H9 (cell line): ENCODE measurements at regions not wholly inside any gene's neighbourhood (a gene's known extent, or its start where the extent isn't known, plus 50 kb on each side); places are given as distances from the start of the nearest gene placed in this dataset.

Experiments
- DNase-seq: peaks from one replicate; pipeline ENCODE4 v3.0.0-alpha.2; 2017
- H2AFZ ChIP-seq: one replicate; pipeline ENCODE4 v1.6.1; 2013; ENCODE audit warnings: mild to moderate bottlenecking, low read length, control low read depth, moderate library complexity
- H2AK5ac ChIP-seq: 2 replicates; pipeline ENCODE4 v1.6.1; 2013; ENCODE audit warnings: low read length, control low read depth, mixed read lengths; ENCODE audit not compliant: insufficient read length
- H2BK120ac ChIP-seq: one replicate; pipeline ENCODE4 v1.6.1; 2013; ENCODE audit warnings: low read depth, mild to moderate bottlenecking, low read length, control low read depth, inconsistent platforms; ENCODE audit not compliant: poor library complexity, severe bottlenecking
- H2BK12ac ChIP-seq: 2 replicates; pipeline ENCODE4 v1.6.1; 2013; ENCODE audit warnings: low read length, control low read depth, mixed read lengths, low read depth; ENCODE audit not compliant: insufficient read length
- H2BK15ac ChIP-seq: 2 replicates; pipeline ENCODE4 v1.6.1; 2013; ENCODE audit warnings: low read depth, low read length, control low read depth
- H2BK20ac ChIP-seq: one replicate; pipeline ENCODE4 v1.6.1; 2013; ENCODE audit warnings: low read depth, mild to moderate bottlenecking, low read length, control low read depth, inconsistent platforms; ENCODE audit not compliant: poor library complexity, severe bottlenecking
- H2BK5ac ChIP-seq: 2 replicates; pipeline ENCODE4 v1.6.1; 2013; ENCODE audit warnings: low read length, control low read depth, mixed read lengths; ENCODE audit not compliant: insufficient read length
- H3K14ac ChIP-seq: 2 replicates; pipeline ENCODE4 v1.6.1; 2013; ENCODE audit warnings: low read length, control low read depth; ENCODE audit not compliant: insufficient read depth
- H3K18ac ChIP-seq: 2 replicates; pipeline ENCODE4 v1.6.1; 2013; ENCODE audit warnings: low read depth, mild to moderate bottlenecking, mixed read lengths, low read length, control low read depth; ENCODE audit not compliant: insufficient read length
- H3K23ac ChIP-seq: 2 replicates; pipeline ENCODE4 v1.6.1; 2013; ENCODE audit warnings: low read length, control low read depth, mixed read lengths, low read depth; ENCODE audit not compliant: insufficient read length
- H3K23me2 ChIP-seq: 2 replicates; pipeline ENCODE4 v1.6.1; 2013; ENCODE audit warnings: low read depth, mild to moderate bottlenecking, mixed read lengths, low read length, control low read depth; ENCODE audit not compliant: insufficient read length, poor library complexity, severe bottlenecking
- H3K27ac ChIP-seq: 2 replicates; pipeline ENCODE4 v1.5.1; 2013; ENCODE audit warnings: low read length, control low read depth, mixed read lengths, low read depth; ENCODE audit not compliant: insufficient read length
- H3K27me3 ChIP-seq: 2 replicates; pipeline ENCODE4 v1.6.1; 2013; ENCODE audit warnings: low read length, control low read depth, inconsistent platforms; ENCODE audit not compliant: insufficient read depth
- H3K4ac ChIP-seq: 2 replicates; pipeline ENCODE4 v1.6.1; 2013; ENCODE audit warnings: low read depth, mild to moderate bottlenecking, control low read depth, inconsistent platforms, low read length, moderate library complexity
- H3K4me1 ChIP-seq: 2 replicates; pipeline ENCODE4 v1.6.1; 2013; ENCODE audit warnings: low read length, control low read depth, inconsistent platforms; ENCODE audit not compliant: insufficient read depth
- H3K4me2 ChIP-seq: 2 replicates; pipeline ENCODE4 v1.6.1; 2013; ENCODE audit warnings: low read length, control low read depth, mixed read lengths; ENCODE audit not compliant: insufficient read length, insufficient read depth
- H3K56ac ChIP-seq: 2 replicates; pipeline ENCODE4 v1.6.1; 2013; ENCODE audit warnings: low read depth, mild to moderate bottlenecking, mixed read lengths, low read length, control low read depth; ENCODE audit not compliant: insufficient read length
- H3K79me1 ChIP-seq: 2 replicates; pipeline ENCODE4 v1.6.1; 2013; ENCODE audit warnings: low read depth, mild to moderate bottlenecking, moderate library complexity, low read length, control low read depth, inconsistent platforms; ENCODE audit not compliant: insufficient read depth, poor library complexity, severe bottlenecking
- H3K79me2 ChIP-seq: 2 replicates; pipeline ENCODE4 v1.6.1; 2013; ENCODE audit warnings: low read length, control low read depth, inconsistent platforms; ENCODE audit not compliant: insufficient read depth
- H3K9ac ChIP-seq: 2 replicates; pipeline ENCODE4 v1.6.1; 2013; ENCODE audit warnings: low read length, control low read depth, mixed read lengths; ENCODE audit not compliant: insufficient read length; ENCODE audit errors: extremely low read depth
- H3K9me3 ChIP-seq: one replicate; pipeline ENCODE4 v1.6.1; 2013; ENCODE audit warnings: low read depth, low read length, inconsistent platforms; ENCODE audit not compliant: control insufficient read depth
- H3T11ph ChIP-seq: one replicate; pipeline ENCODE4 v1.6.1; 2013; ENCODE audit warnings: mild to moderate bottlenecking, low read length, control low read depth, inconsistent platforms
- H4K20me1 ChIP-seq: one replicate; pipeline ENCODE4 v1.6.1; 2013; ENCODE audit not compliant: control insufficient read depth, insufficient read length, insufficient read depth
- H4K5ac ChIP-seq: 2 replicates; pipeline ENCODE4 v1.6.1; 2013; ENCODE audit warnings: low read depth, mild to moderate bottlenecking, mixed read lengths, low read length, control low read depth; ENCODE audit not compliant: insufficient read length
- H4K8ac ChIP-seq: replicated peaks from 2 replicates; pipeline ENCODE4 v1.6.1; 2013; ENCODE audit warnings: low read length, control low read depth, mixed read lengths, low read depth; ENCODE audit not compliant: insufficient read length
- H4K91ac ChIP-seq: 2 replicates; pipeline ENCODE4 v1.6.1; 2013; ENCODE audit warnings: low read depth, mild to moderate bottlenecking, moderate library complexity, mixed read lengths, low read length, control low read depth; ENCODE audit not compliant: insufficient read length
- H3K27ac Mint-ChIP-seq, 3 experiments: 2 replicates in 2 of 3; 3 replicates in 1 of 3; pipeline ENCODE4 v1.8.0; 2020 to 2021; ENCODE audit warnings: mixed read lengths in 3 of 3, mild to moderate bottlenecking in 1 of 3, moderate library complexity in 1 of 3
- H3K27me3 Mint-ChIP-seq: 2 replicates; pipeline ENCODE4 v1.8.0; 2021; ENCODE audit warnings: low read depth, mild to moderate bottlenecking, moderate library complexity, mixed read lengths
- H3K36me3 Mint-ChIP-seq, 3 experiments: 2 replicates in 2 of 3; 3 replicates in 1 of 3; pipeline ENCODE4 v1.8.0; 2020 to 2021; ENCODE audit warnings: low read depth in 3 of 3, mixed read lengths in 3 of 3; ENCODE audit not compliant: insufficient read depth in 1 of 3
- H3K4me1 Mint-ChIP-seq, 2 experiments: 2 replicates each; pipeline ENCODE4 v1.8.0; 2020; ENCODE audit warnings: mixed read lengths in 2 of 2
- H3K4me3 Mint-ChIP-seq, 2 experiments: 2 replicates in 1 of 2; 3 replicates in 1 of 2; pipeline ENCODE4 v1.8.0; 2020 to 2021; ENCODE audit warnings: mild to moderate bottlenecking in 2 of 2, mixed read lengths in 2 of 2, moderate library complexity in 1 of 2
- H3K9me3 Mint-ChIP-seq, 2 experiments: 2 replicates in 1 of 2; 3 replicates in 1 of 2; pipeline ENCODE4 v1.8.0; 2020; ENCODE audit warnings: mild to moderate bottlenecking in 2 of 2, mixed read lengths in 2 of 2, moderate library complexity in 1 of 2
- CTCF ChIP-seq: fragments of 200-600 bp; sonication (generic); conservative IDR thresholded peaks from 3 replicates; pipeline ENCODE4 v1.8.0; 2021; ENCODE audit warnings: antibody characterized with exemption, mild to moderate bottlenecking
- WGBS: extraction: QIAGEN DNeasy Blood & Tissue Kit; methylation state at CpG from one replicate; pipeline ENCODE4 v1.1.7; 2013; ENCODE audit warnings: missing lambda C conversion rate, low lambda C conversion rate, mixed read lengths; ENCODE audit not compliant: insufficient read length; ENCODE audit errors: extremely low coverage; 5-methylcytosine and 5-hydroxymethylcytosine counted together

- H4K91ac ChIP-seq = no peak overlapping the region
- no peaks in the 10 kb centered on the region for H4K20me1 ChIP-seq
- peak; percentile 48; the same call in 2 of the 3 replicates for TF ChIP-seq CTCF
- no peak overlapping the region for H2BK12ac ChIP-seq
- no peaks in the 10 kb centered on the region for H3K27me3 ChIP-seq
- H2BK15ac ChIP-seq = no peak overlapping the region
- H3K18ac ChIP-seq = no peak overlapping the region
- no peak overlapping the region for H4K5ac ChIP-seq
- no peak overlapping the region for H4K8ac ChIP-seq
- WGBS = no CpG with 5 or more reads among the region's 1 CpG
- Mint-ChIP-seq H3K27ac (no peak overlapping the region), H3K36me3 (peaks cover 8 to 12% (median 9%) of the 10 kb centered on the region in 3 experiments), H3K4me3 (no peak overlapping the region), H3K4me1 (peaks cover 33% of the 10 kb centered on the region in 2 experiments), H3K9me3 (peaks cover 13 to 16% of the 10 kb centered on the region in 2 experiments), H3K27me3 (peaks cover 5% of the 10 kb centered on the region; the same call in 1 of the 2 replicates)
- no peaks in the 10 kb centered on the region for H3K79me2 ChIP-seq
- H3K23me2 ChIP-seq = no peaks in the 10 kb centered on the region
- H3K9me3 ChIP-seq = no peaks in the 10 kb centered on the region
- H3K14ac ChIP-seq = no peak overlapping the region
- H3K4me1 ChIP-seq = peaks cover 9% of the 10 kb centered on the region; the same call in 1 of the 2 replicates
- no peak overlapping the region for H3K27ac ChIP-seq
- H2AFZ ChIP-seq = no peak overlapping the region
- H3K23ac ChIP-seq = no peak overlapping the region
- no peak overlapping the region for H2BK120ac ChIP-seq
- no peak overlapping the region for H3K56ac ChIP-seq
- no peak overlapping the region for H3K4me2 ChIP-seq
- DNase-seq = peak; percentile 52
- H3K9ac ChIP-seq = no peak overlapping the region
- no peak overlapping the region for H3T11ph ChIP-seq
- H2BK20ac ChIP-seq = no peak overlapping the region
- H2AK5ac ChIP-seq = no peak overlapping the region
- H3K79me1 ChIP-seq = no peaks in the 10 kb centered on the region
- H2BK5ac ChIP-seq = no peak overlapping the region
- no peak overlapping the region for H3K4ac ChIP-seq
Observed at GRCh38 chr17:33642002-33642401, 348.9 kb upstream of the ASIC2 start.
